Neural progenitor cell (in vitro differentiated cells): ENCODE measurements at regions not wholly inside any gene's neighbourhood (a gene's known extent, or its start where the extent isn't known, plus 50 kb on each side); places are given as distances from the start of the nearest gene placed in this dataset.

Experiments
- DNase-seq: peaks from one replicate; pipeline ENCODE4 v3.0.0-alpha.2; 2016; ENCODE audit warnings: low spot score
- H2AFZ ChIP-seq: fragments of 200-600 bp; sonication (generic); replicated peaks from 2 replicates; pipeline ENCODE4 v1.6.1; 2016; ENCODE audit warnings: antibody characterized with exemption
- H3F3A ChIP-seq: fragments of 200-600 bp; sonication (generic); 2 replicates; pipeline ENCODE4 v1.6.1; 2016; ENCODE audit warnings: antibody characterized with exemption, low read depth
- H3K27ac ChIP-seq: fragments of 200-600 bp; sonication (generic); 2 replicates; pipeline ENCODE4 v1.5.1; 2016; ENCODE audit warnings: mild to moderate bottlenecking
- H3K27me3 ChIP-seq: fragments of 200-600 bp; sonication (generic); 2 replicates; pipeline ENCODE4 v1.6.1; 2016; ENCODE audit warnings: mild to moderate bottlenecking, moderate library complexity
- H3K36me3 ChIP-seq: fragments of 200-600 bp; sonication (generic); 2 replicates; pipeline ENCODE4 v1.5.1; 2016
- H3K4me1 ChIP-seq: fragments of 200-600 bp; sonication (generic); 2 replicates; pipeline ENCODE4 v1.6.1; 2016; ENCODE audit warnings: mixed run types
- H3K4me2 ChIP-seq: fragments of 200-600 bp; sonication (generic); 2 replicates; pipeline ENCODE4 v1.6.1; 2016
- H3K4me3 ChIP-seq: fragments of 200-600 bp; sonication (generic); 2 replicates; pipeline ENCODE4 v1.5.1; 2016
- H3K79me2 ChIP-seq: fragments of 200-600 bp; sonication (generic); 2 replicates; pipeline ENCODE4 v1.6.1; 2016; ENCODE audit warnings: low read depth
- H3K9ac ChIP-seq: fragments of 200-600 bp; sonication (generic); 2 replicates; pipeline ENCODE4 v1.6.1; 2016
- H3K9me3 ChIP-seq: fragments of 200-600 bp; sonication (generic); 2 replicates; pipeline ENCODE4 v1.5.1; 2016; ENCODE audit warnings: low read depth
- H4K20me1 ChIP-seq: fragments of 200-600 bp; sonication (generic); 2 replicates; pipeline ENCODE4 v1.6.1; 2016; ENCODE audit warnings: low read depth
- H3K27ac Mint-ChIP-seq: 3 replicates; pipeline ENCODE4 v1.8.0; 2021; ENCODE audit warnings: mixed read lengths
- H3K27me3 Mint-ChIP-seq: 2 replicates; pipeline ENCODE4 v1.8.0; 2022; ENCODE audit warnings: low read depth, mild to moderate bottlenecking, inconsistent platforms, moderate library complexity, mixed read lengths; ENCODE audit not compliant: insufficient read depth
- H3K36me3 Mint-ChIP-seq: 3 replicates; pipeline ENCODE4 v1.8.0; 2021; ENCODE audit warnings: mixed read lengths
- H3K4me1 Mint-ChIP-seq: 3 replicates; pipeline ENCODE4 v1.8.0; 2021; ENCODE audit warnings: mixed read lengths
- H3K4me3 Mint-ChIP-seq: 3 replicates; pipeline ENCODE4 v1.8.0; 2021; ENCODE audit warnings: mild to moderate bottlenecking, moderate library complexity, mixed read lengths
- H3K9me3 Mint-ChIP-seq: 3 replicates; pipeline ENCODE4 v1.8.0; 2020; ENCODE audit warnings: mixed read lengths
- CTCF ChIP-seq: fragments of 200-600 bp; sonication (generic); IDR thresholded peaks from 2 replicates; pipeline ENCODE4 v1.5.1; 2017; ENCODE audit warnings: antibody characterized with exemption, mild to moderate bottlenecking
- EZH2 ChIP-seq: fragments of 200-600 bp; sonication (generic); IDR thresholded peaks from 2 replicates; pipeline ENCODE4 v1.6.1; 2017; ENCODE audit warnings: antibody characterized with exemption, mild to moderate bottlenecking, moderate library complexity
- EZH2phosphoT487 ChIP-seq: fragments of 200-600 bp; sonication (generic); IDR thresholded peaks from 2 replicates; pipeline ENCODE4 v1.6.1; 2017; ENCODE audit warnings: antibody characterized with exemption

- no peak overlapping the region for H3K9ac ChIP-seq
- H4K20me1 ChIP-seq: no peaks in the 10 kb centered on the region
- Mint-ChIP-seq H3K36me3 (no peaks in the 10 kb centered on the region), H3K4me3 (no peak overlapping the region), H3K27ac (no peak overlapping the region), H3K27me3 (peaks cover 7% of the 10 kb centered on the region), H3K4me1 (peaks cover 11% of the 10 kb centered on the region), H3K9me3 (no peaks in the 10 kb centered on the region)
- no peak for DNase-seq
- no peak overlapping the region for H2AFZ ChIP-seq
- TF ChIP-seq EZH2phosphoT487 (no peak), CTCF (no peak), EZH2 (no peak)
- no peak overlapping the region for H3K4me3 ChIP-seq
- no peaks in the 10 kb centered on the region for H3K36me3 ChIP-seq
- H3K27ac ChIP-seq: no peak overlapping the region
- H3F3A ChIP-seq: no peaks in the 10 kb centered on the region
- no peaks in the 10 kb centered on the region for H3K79me2 ChIP-seq
- no peaks in the 10 kb centered on the region for H3K4me1 ChIP-seq
- no peaks in the 10 kb centered on the region for H3K9me3 ChIP-seq
- H3K27me3 ChIP-seq: no peaks in the 10 kb centered on the region
- no peak overlapping the region for H3K4me2 ChIP-seq
Measured at GRCh38 chr11:112467721-112468120, 207.1 kb upstream of the PLET1 start.

GRCh38 chr11:112469376-112469775 is 208.7 kb upstream of the PLET1 start:
- no peak overlapping the region for H3K4me2 ChIP-seq
- Mint-ChIP-seq H3K36me3 (no peaks in the 10 kb centered on the region), H3K9me3 (no peaks in the 10 kb centered on the region), H3K4me3 (no peak overlapping the region), H3K4me1 (peaks cover 16% of the 10 kb centered on the region), H3K27ac (no peak overlapping the region), H3K27me3 (peaks cover 7% of the 10 kb centered on the region)
- H3K4me3 ChIP-seq: no peak overlapping the region
- H2AFZ ChIP-seq: peak overlapping the region; percentile 2
- H3F3A ChIP-seq: no peaks in the 10 kb centered on the region
- H3K36me3 ChIP-seq: no peaks in the 10 kb centered on the region
- no peaks in the 10 kb centered on the region for H4K20me1 ChIP-seq
- no peaks in the 10 kb centered on the region for H3K9me3 ChIP-seq
- H3K79me2 ChIP-seq: no peaks in the 10 kb centered on the region
- H3K4me1 ChIP-seq: no peaks in the 10 kb centered on the region
- no peaks in the 10 kb centered on the region for H3K27me3 ChIP-seq
- H3K27ac ChIP-seq: no peak overlapping the region
- H3K9ac ChIP-seq: no peak overlapping the region
- TF ChIP-seq EZH2 (no peak), CTCF (no peak), EZH2phosphoT487 (no peak)
- DNase-seq: no peak

GRCh38 chr11:112470355-112470754 is 209.7 kb upstream of the PLET1 start:
- Mint-ChIP-seq H3K4me1 (peaks cover 13% of the 10 kb centered on the region), H3K27ac (no peak overlapping the region), H3K9me3 (no peaks in the 10 kb centered on the region), H3K36me3 (no peaks in the 10 kb centered on the region), H3K27me3 (peaks cover under 1% of the 10 kb centered on the region), H3K4me3 (no peak overlapping the region)
- Histone ChIP-seq H3K9ac (no peak overlapping the region), H3K79me2 (no peaks in the 10 kb centered on the region), H3K36me3 (no peaks in the 10 kb centered on the region), H3K27ac (no peak overlapping the region), H3K4me1 (no peaks in the 10 kb centered on the region), H3K27me3 (no peaks in the 10 kb centered on the region), H3F3A (no peaks in the 10 kb centered on the region), H2AFZ (no peak overlapping the region), H3K4me3 (no peak overlapping the region), H3K4me2 (no peak overlapping the region), H3K9me3 (no peaks in the 10 kb centered on the region), H4K20me1 (no peaks in the 10 kb centered on the region)
- no peak for DNase-seq
- TF ChIP-seq EZH2: no peak
- TF ChIP-seq EZH2phosphoT487: no peak
- no peak for TF ChIP-seq CTCF
